HEK293T (cell line): ENCODE measurements at regions not wholly inside any gene's neighbourhood (a gene's known extent, or its start where the extent isn't known, plus 50 kb on each side); places are given as distances from the start of the nearest gene placed in this dataset.

Experiments
- FOXM1 ChIP-seq: fragments of 450-650 bp; IDR thresholded peaks from 2 replicates; pipeline ENCODE4 v1.6.1; 2017; ENCODE audit warnings: mild to moderate bottlenecking, borderline replicate concordance
- HDGF ChIP-seq: fragments of 450-650 bp; IDR thresholded peaks from 2 replicates; pipeline ENCODE4 v1.6.1; 2017; ENCODE audit warnings: antibody characterized with exemption, borderline replicate concordance
- NFRKB ChIP-seq: fragments of 450-650 bp; IDR thresholded peaks from 2 replicates; pipeline ENCODE4 v1.6.1; 2016; ENCODE audit warnings: mild to moderate bottlenecking, moderate library complexity
- TARDBP ChIP-seq: fragments of 450-650 bp; IDR thresholded peaks from 2 replicates; pipeline ENCODE4 v1.6.1; 2016
- ZNF384 ChIP-seq: fragments of 450-650 bp; IDR thresholded peaks from 2 replicates; pipeline ENCODE4 v1.6.1; 2016

- TF ChIP-seq NFRKB (no peak), ZNF384 (no peak), FOXM1 (no peak), HDGF (no peak), TARDBP (no peak)
Observed at GRCh38 chr4:100635899-100636298, 118.1 kb upstream of the EMCN start.
